HepG2 (cell line): ENCODE measurements at regions not wholly inside any gene's neighbourhood (a gene's known extent, or its start where the extent isn't known, plus 50 kb on each side); places are given as distances from the start of the nearest gene placed in this dataset.

Experiments used
- ATAC-seq: fragments of 200-7000 bp; cut with Tn5 transposase; 3 replicates; pipeline ENCODE4 v1.9.1; 2020; ENCODE audit warnings: mild to moderate bottlenecking, moderate library complexity
- BruUV-seq: library from RNA; stranded (reverse); fragments of 400-500 nt; replicated peaks from 2 replicates; lab custom pipeline; 2021; lab: Mats Ljungman, UMichigan
- CTCF ChIA-PET: fragments of 300-600 bp; formaldehyde crosslinking; extraction: SDS; loops from one replicate; lab custom pipeline; 2021; ENCODE audit warnings: low total read pairs, inconsistent platforms, low intra/inter-chr PET ratio; lab: Yijun Ruan, JAX
- POLR2A ChIA-PET: fragments of 350-600 bp; sonication (Branson Sonifier 250); formaldehyde crosslinking; loops from one replicate; lab custom pipeline; 2020; ENCODE audit warnings: antibody characterized with exemption, inconsistent platforms; lab: Yijun Ruan, JAX
- DNase-seq: peaks from one replicate; pipeline ENCODE4 v3.0.0-alpha.2; 2015; ENCODE audit warnings: low spot score
- FAIRE-seq: peaks from 3 replicates; lab custom pipeline; 2011; peaks lifted over from hg19 to GRCh38; lab: Jason Lieb, UNC
- H2AFZ ChIP-seq: one replicate; pipeline ENCODE4 v1.6.1; 2011; ENCODE audit warnings: low read length, inconsistent platforms
- H3K27ac ChIP-seq: fragments of 300-600 bp; 3 replicates; pipeline ENCODE4 v1.8.0; 2011; ENCODE audit warnings: mixed run types, mild to moderate bottlenecking, mixed read lengths, low read length, inconsistent platforms; ENCODE audit not compliant: insufficient read depth; ENCODE audit errors: extremely low read length
- H3K27me3 ChIP-seq, 2 experiments: fragments of 200-600 bp in 1 of 2; 2 replicates in 1 of 2; 3 replicates in 1 of 2; pipeline versions ENCODE4 v1.6.0 to v1.8.0; 2011; ENCODE audit warnings: low read length in 2 of 2, mild to moderate bottlenecking in 2 of 2, moderate library complexity in 2 of 2, inconsistent platforms in 1 of 2; ENCODE audit not compliant: insufficient read depth in 2 of 2, control insufficient read depth in 1 of 2
- H3K36me3 ChIP-seq, 2 experiments: fragments of 200-600 bp in 1 of 2; replicated peaks in 1 of 2; 2 replicates in 1 of 2; 3 replicates in 1 of 2; pipeline versions ENCODE4 v1.5.1 to v1.8.0; 2011; ENCODE audit warnings: low read length in 2 of 2, inconsistent platforms in 1 of 2; ENCODE audit not compliant: insufficient read depth in 2 of 2, control insufficient read depth in 1 of 2
- H3K4me1 ChIP-seq: 2 replicates; pipeline ENCODE4 v1.5.1; 2012; ENCODE audit warnings: low read length, inconsistent platforms; ENCODE audit not compliant: insufficient read depth
- H3K4me2 ChIP-seq: 2 replicates; pipeline ENCODE4 v1.6.0; 2011; ENCODE audit warnings: low read depth, low read length, inconsistent platforms
- H3K4me3 ChIP-seq, 3 experiments: fragments of 200-600 bp in 1 of 3; sonication (generic), shearing (Covaris generic) in 1 of 3; replicated peaks in 1 of 3; 2 replicates each; pipeline ENCODE4 v1.5.1; 2011 to 2016; ENCODE audit warnings: low read length in 3 of 3, inconsistent platforms in 2 of 3, low read depth in 2 of 3, mild to moderate bottlenecking in 2 of 3, control low read depth in 1 of 3, mixed read lengths in 1 of 3; ENCODE audit not compliant: insufficient read depth in 1 of 3
- H3K79me2 ChIP-seq: one replicate; pipeline ENCODE4 v1.6.1; 2011; ENCODE audit warnings: low read length, inconsistent platforms; ENCODE audit not compliant: insufficient read depth
- H3K9ac ChIP-seq: 2 replicates; pipeline ENCODE4 v1.6.0; 2011; ENCODE audit warnings: mild to moderate bottlenecking, low read depth, low read length, inconsistent platforms; ENCODE audit not compliant: insufficient read depth
- H3K9me3 ChIP-seq: 2 replicates; pipeline ENCODE4 v1.5.1; 2012; ENCODE audit warnings: mild to moderate bottlenecking, low read length
- H4K20me1 ChIP-seq: 2 replicates; pipeline ENCODE4 v1.6.0; 2011; ENCODE audit warnings: inconsistent platforms, mild to moderate bottlenecking, low read length, moderate library complexity; ENCODE audit not compliant: insufficient read depth
- ATM ChIP-seq: fragments of 450-650 bp; IDR thresholded peaks from 2 replicates; pipeline ENCODE4 v1.7.1; 2017; ENCODE audit warnings: mild to moderate bottlenecking, borderline replicate concordance
- BCL6 ChIP-seq: IDR thresholded peaks from 2 replicates; pipeline ENCODE4 v1.6.1; 2016; ENCODE audit warnings: missing genetic modification reagents, missing compliant biosample characterization
- HIC2 ChIP-seq: sonication (generic); formaldehyde crosslinking; IDR thresholded peaks from 2 replicates; pipeline ENCODE4 v1.9.0; 2022; ENCODE audit warnings: low read depth, missing genetic modification reagents
- JUNB ChIP-seq: sonication (generic); formaldehyde crosslinking; IDR thresholded peaks from 2 replicates; pipeline ENCODE4 v1.8.0; 2022; ENCODE audit warnings: missing genetic modification reagents, mild to moderate bottlenecking, borderline replicate concordance
- KLF9 ChIP-seq: IDR thresholded peaks from 2 replicates; pipeline ENCODE4 v1.6.1; 2016; ENCODE audit warnings: low read depth
- MTA3 ChIP-seq: sonication (generic); formaldehyde crosslinking; IDR thresholded peaks from 2 replicates; pipeline ENCODE4 v1.4.0; 2020; ENCODE audit warnings: missing genetic modification reagents
- MZF1 ChIP-seq: sonication (generic); formaldehyde crosslinking; IDR thresholded peaks from 2 replicates; pipeline ENCODE4 v1.8.1; 2023; ENCODE audit warnings: mild to moderate bottlenecking, missing genetic modification reagents, borderline replicate concordance
- NBN ChIP-seq: fragments of 450-650 bp; conservative IDR thresholded peaks from 2 replicates; pipeline ENCODE4 v1.6.1; 2017
- NFKBIZ ChIP-seq: IDR thresholded peaks from 2 replicates; pipeline ENCODE4 v1.6.1; 2018; ENCODE audit warnings: missing genetic modification reagents, missing compliant biosample characterization
- PPARG ChIP-seq: conservative IDR thresholded peaks from 2 replicates; pipeline ENCODE4 v1.6.1; 2016; ENCODE audit warnings: missing biosample characterization, missing genetic modification reagents
- SNAI1 ChIP-seq: sonication (generic); formaldehyde crosslinking; IDR thresholded peaks from 2 replicates; pipeline ENCODE4 v1.5.0; 2020; ENCODE audit warnings: mild to moderate bottlenecking, missing genetic modification reagents, borderline replicate concordance
- ZNF232 ChIP-seq: sonication (generic); formaldehyde crosslinking; IDR thresholded peaks from 2 replicates; pipeline ENCODE4 v1.4.0; 2020; ENCODE audit warnings: missing genetic modification reagents, borderline replicate concordance
- ZNF256 ChIP-seq: sonication (generic); formaldehyde crosslinking; conservative IDR thresholded peaks from 2 replicates; pipeline ENCODE4 v1.4.0; 2020; ENCODE audit warnings: missing genetic modification reagents
- ZNF331 ChIP-seq: sonication (generic); formaldehyde crosslinking; IDR thresholded peaks from 2 replicates; pipeline ENCODE4 v1.4.0; 2020; ENCODE audit warnings: missing genetic modification reagents
- ZNF350 ChIP-seq: sonication (generic); formaldehyde crosslinking; IDR thresholded peaks from 2 replicates; pipeline ENCODE4 v1.4.0; 2020; ENCODE audit warnings: mild to moderate bottlenecking, low read depth, missing genetic modification reagents, borderline replicate concordance
- ZSCAN29 ChIP-seq: sonication (generic); formaldehyde crosslinking; conservative IDR thresholded peaks from 2 replicates; pipeline ENCODE4 v1.4.0; 2020; ENCODE audit warnings: mild to moderate bottlenecking, missing genetic modification reagents
- WGBS: methylation state at CpG from one replicate; pipeline ENCODE4 v1.1.6; 2017; ENCODE audit warnings: low lambda C conversion rate; 5-methylcytosine and 5-hydroxymethylcytosine counted together
- in situ Hi-C: cut with HindIII; loops from 2 replicates; pipeline ENCODE4 v1.10.0; 2017; ENCODE audit warnings: low pct_unique_long_range_greater_than_20kb; ENCODE audit not compliant: extremely low pct_ligation_motif_present
- intact Hi-C: fragments of 100-400 bp; cut with micrococcal nuclease; formaldehyde crosslinking; loops from one replicate; pipeline ENCODE4 v1.10.0; 2022; ENCODE audit not compliant: unreplicated experiment

GRCh38 chr4:52231526-52231925 lies 180.4 kb downstream of the SPATA18 start:
- no TSS peak for BruUV-seq
- no peak overlapping the region for H3K4me2 ChIP-seq
- H3K36me3 ChIP-seq, result no peaks in the 10 kb centered on the region
- in situ Hi-C loops (loop anchor here (5.0 to 10.0 kb wide), 3 partner anchors 143 to 751 kb away; no protein-coding TSS in a partner anchor), intact Hi-C loops (loop anchor here (5.0 to 10.0 kb wide), 4 partner anchors 136 to 2003 kb away; no protein-coding TSS in a partner anchor)
- H3K9ac ChIP-seq, result no peak overlapping the region
- H3K79me2 ChIP-seq, result no peaks in the 10 kb centered on the region
- ATAC-seq, result no peak
- no peak for TF ChIP-seq MTA3
- TF ChIP-seq NFKBIZ (CRISPR knock-in tag), result no peak
- no peak for TF ChIP-seq ZNF256 (CRISPR knock-in tag)
- no peak for TF ChIP-seq SNAI1 (CRISPR knock-in tag)
- no peak for TF ChIP-seq NBN
- TF ChIP-seq JUNB (CRISPR knock-in tag), result no peak
- no peak for TF ChIP-seq ZNF331
- no peak for TF ChIP-seq KLF9
- TF ChIP-seq MZF1 (CRISPR knock-in tag), result no peak
- no peak for TF ChIP-seq ATM
- no peak for TF ChIP-seq ZNF232 (CRISPR knock-in tag)
- TF ChIP-seq ZSCAN29 (CRISPR knock-in tag), result no peak
- TF ChIP-seq HIC2, result no peak
- TF ChIP-seq PPARG, result no peak
- TF ChIP-seq ZNF350 (CRISPR knock-in tag), result no peak
- no peak for TF ChIP-seq BCL6 (CRISPR knock-in tag)
- no peaks in the 10 kb centered on the region for H3K9me3 ChIP-seq
- ChIA-PET POLR2A (no interaction called here), CTCF (no interaction called here)
- no peak overlapping the region for H3K4me3 ChIP-seq
- no peaks in the 10 kb centered on the region for H3K27me3 ChIP-seq
- no peak overlapping the region for H2AFZ ChIP-seq
- no peaks in the 10 kb centered on the region for H4K20me1 ChIP-seq
- H3K27ac ChIP-seq, result no peak overlapping the region
- H3K4me1 ChIP-seq, result no peaks in the 10 kb centered on the region
- FAIRE-seq, result no peak
- DNase-seq, result no peak
- whole genome bisulfite sequencing, result 36% methylated on average over 3 of the region's 3 CpGs
